ENCODE measurements at regions not wholly inside any gene's neighbourhood (a gene's known extent, or its start where the extent isn't known, plus 50 kb on each side); places are given as distances from the start of the nearest gene placed in this dataset.

GRCh38 chr3:174346141-174346540 is 513.0 kb upstream of the NAALADL2 start:
- TF ChIP-seq CTCF (IDR thresholded peaks at IDR 0.05): no peak
- no peak for TF ChIP-seq POLR2A (IDR thresholded peaks at IDR 0.05)
- TF ChIP-seq POLR2AphosphoS5 (IDR thresholded peaks at IDR 0.05; ENCODE audit: insufficient read depth in 1 of 2, low read depth in 1 of 2): no peak

Measured in vagina (tissue), 2 donors.